Sigmoid colon (tissue), 3 donors: ENCODE measurements at regions not wholly inside any gene's neighbourhood (a gene's known extent, or its start where the extent isn't known, plus 50 kb on each side); places are given as distances from the start of the nearest gene placed in this dataset.

Experiments
- CTCF ChIP-seq, 4 experiments: fragments of 450-650 bp in 3 of 4; fragments of 200-600 bp in 1 of 4; IDR thresholded peaks; one replicate each; pipeline ENCODE4 v1.5.1; 2016 to 2019; ENCODE audit warnings: antibody characterized with exemption in 4 of 4, mild to moderate bottlenecking in 3 of 4, moderate library complexity in 2 of 4
- POLR2A ChIP-seq, 2 donors: fragments of 450-650 bp; IDR thresholded peaks; one replicate each; pipeline ENCODE4 v1.6.1; 2016; ENCODE audit warnings: antibody characterized with exemption in 2 of 2, mild to moderate bottlenecking in 2 of 2, moderate library complexity in 2 of 2

DNA sequence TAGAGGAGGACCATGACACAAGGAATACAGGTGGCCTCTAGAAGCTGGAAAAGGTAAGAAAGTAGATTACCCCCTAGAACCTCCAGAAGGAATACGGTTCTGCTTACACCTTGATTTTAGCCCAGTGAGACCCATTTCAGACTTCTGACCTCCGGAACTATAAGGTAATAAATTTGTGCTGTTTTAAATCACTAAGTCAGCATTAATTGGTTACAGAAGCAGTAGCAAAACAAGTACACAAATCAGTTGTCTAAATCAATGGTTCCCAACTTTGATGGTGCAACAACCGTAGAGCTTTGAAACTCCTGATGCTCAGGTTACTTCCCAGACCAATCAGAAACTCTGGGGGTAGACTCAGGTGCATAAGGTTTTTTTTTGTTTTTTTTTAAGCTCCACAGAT lies 113.6 kb downstream of the RTL9 start:
- TF ChIP-seq CTCF (IDR thresholded peaks at IDR 0.05) (no peak), POLR2A (IDR thresholded peaks at IDR 0.05) (no peak)
